HG03095 (cell line): ENCODE measurements at regions not wholly inside any gene's neighbourhood (a gene's known extent, or its start where the extent isn't known, plus 50 kb on each side); places are given as distances from the start of the nearest gene placed in this dataset.
"Not testable (repeated sequence)": the region's sequence is repeated elsewhere in the genome, so short reads cannot be mapped to it uniquely, and the experiment has no call there.

Experiments
- ATAC-seq: cut with Tn5 transposase; IDR thresholded peaks from one replicate; pipeline ENCODE4 v1.9.1; 2021; ENCODE audit warnings: moderate library complexity; ENCODE audit not compliant: unreplicated experiment

DNA sequence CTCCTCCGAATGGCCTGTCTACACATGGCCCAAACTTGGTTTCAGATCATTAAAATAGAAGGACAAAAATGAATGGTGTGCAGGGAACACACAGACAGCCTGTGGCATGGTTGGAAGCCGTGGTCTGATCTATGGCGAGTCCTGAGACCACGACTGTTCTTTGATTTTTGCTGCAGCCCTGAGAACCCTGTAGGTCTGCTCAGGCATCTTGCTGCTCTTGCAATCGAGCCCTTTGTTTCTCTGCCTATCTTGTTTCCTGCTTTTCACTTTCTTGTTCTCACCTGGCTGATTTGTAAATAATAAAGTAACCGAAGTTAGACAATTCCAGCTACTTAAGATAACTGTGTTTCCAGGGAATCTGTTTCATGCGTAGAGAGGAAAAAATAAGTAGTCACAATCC, 54.1 kb upstream of the NBPF9 start:
- not testable (repeated sequence) for ATAC-seq

DNA sequence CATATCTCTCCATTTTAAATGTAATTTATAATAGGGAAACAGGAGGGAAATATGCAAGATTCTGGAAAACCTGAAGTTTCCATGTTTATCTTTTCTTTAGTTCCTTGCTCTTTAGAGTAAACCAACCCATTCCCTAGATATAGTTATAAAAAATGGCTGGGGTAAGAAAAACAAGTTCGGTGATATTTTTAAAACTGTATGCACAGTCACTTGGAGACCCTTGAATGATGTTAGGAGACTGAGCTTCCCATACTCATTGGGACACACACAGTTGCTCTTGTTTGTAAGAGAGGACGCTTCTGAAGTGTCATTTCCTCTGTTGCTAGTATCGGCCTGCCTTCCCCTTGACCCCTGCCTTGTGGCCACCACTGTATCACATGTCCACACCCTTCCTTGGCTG, 55.0 kb upstream of the NBPF9 start:
- not testable (repeated sequence) for ATAC-seq

DNA sequence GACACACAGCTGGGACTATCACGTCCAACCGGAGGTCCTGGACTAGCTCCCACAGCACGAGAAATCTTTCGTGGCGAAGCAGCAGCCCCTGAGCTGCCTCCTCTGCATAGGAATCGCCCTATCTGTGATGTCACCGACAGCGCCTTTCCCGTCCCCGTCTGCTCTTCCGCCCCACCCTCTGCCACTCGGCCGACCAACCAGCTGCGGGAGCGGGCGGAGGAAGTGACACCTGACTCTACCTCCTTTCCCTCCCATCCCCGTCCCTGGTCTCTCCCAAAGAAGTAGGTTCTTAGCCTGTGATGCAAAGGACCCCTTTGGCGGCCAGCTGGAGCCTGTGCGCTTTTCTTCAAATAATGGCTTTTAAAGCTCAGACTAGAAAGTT, 59.7 kb upstream of the NBPF9 start:
- peak; percentile 86 for ATAC-seq

DNA sequence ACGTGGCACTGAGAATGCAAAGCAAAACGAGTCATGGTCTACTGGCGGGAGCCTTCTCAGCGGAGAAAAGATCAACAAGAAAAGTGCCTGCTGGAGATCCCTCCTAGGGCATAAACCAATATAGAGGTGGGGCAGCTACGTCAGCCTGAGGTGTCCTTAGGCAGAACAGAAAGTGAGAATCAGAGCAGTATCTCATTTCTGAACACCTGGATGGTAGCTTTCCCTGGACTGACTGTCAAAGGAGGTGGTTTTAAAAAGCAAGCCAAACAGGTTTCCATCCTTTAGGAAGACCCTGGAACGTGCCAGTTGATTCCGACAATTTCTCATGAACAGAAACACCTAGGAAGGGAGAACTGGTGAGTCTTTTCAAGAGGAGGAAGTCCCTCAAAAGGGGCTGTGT, 71.4 kb upstream of the NBPF9 start:
- not testable (repeated sequence) for ATAC-seq

GRCh38 chr1:149175812-149176211, 72.5 kb upstream of the NBPF9 start:
- not testable (repeated sequence) for ATAC-seq

DNA sequence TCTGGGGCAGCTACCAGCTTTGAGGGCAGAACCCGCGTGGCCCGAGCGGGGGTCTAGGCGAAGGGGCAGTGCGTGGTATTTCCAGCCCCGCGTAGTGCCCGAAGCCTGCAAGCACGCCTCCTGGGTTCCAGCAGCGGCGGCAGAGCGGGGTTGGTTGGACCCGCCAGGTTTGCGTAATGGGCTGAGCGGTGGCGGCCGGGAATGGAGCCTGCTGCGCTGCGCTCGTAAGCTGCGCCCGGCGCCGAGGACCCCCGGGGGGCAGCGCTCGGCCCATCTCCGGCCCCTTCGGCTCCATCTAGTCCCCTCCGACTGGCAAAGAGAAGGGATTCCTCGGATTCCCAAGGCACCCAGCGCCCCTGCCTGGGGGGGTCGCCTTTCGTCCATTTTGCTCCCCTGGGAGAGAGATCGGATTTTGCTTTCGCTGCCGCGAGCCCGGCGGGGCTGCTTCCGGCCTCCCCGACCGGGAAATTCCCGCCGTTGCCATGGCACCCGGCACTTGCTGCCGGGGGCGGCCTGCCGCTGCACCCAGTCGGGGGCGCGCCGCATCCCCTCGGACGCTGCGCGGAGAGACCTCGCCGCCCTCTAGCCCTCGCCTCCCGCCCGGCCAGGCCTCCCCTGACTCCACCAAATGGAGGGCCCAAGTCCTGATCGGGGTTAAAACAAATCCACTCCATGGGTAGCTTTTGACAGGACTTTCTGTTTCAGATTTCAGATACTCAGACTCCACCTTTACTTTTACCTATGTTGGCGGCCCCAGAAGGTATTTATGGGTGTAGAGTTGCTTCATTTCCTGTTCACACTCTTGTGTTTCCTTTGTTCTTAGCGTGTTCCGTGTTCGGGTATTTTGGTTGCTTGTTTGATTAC, 73.3 kb upstream of the NBPF9 start:
- ATAC-seq = not testable (repeated sequence)

GRCh38 chr1:149190742-149191141, 87.4 kb upstream of the NBPF9 start:
- not testable (repeated sequence) for ATAC-seq

DNA sequence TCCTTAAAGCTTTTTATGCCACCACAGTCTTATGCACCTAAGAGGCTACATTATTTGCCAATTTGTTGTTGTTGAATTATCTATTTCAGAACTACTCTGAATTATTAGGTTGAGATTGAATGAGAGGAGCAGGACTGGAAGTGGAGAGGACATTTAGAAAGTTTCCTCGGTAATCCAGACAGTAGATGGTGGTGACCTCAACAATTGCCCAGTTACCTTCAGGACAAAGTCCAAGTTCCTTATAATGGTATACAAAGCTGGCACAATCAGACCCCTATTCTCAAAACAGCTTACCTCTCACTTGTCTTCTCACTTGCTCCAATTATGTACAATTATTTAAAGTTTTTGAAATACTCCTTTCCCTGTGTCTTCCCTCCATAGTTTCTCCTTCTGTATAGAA, 93.3 kb upstream of the NBPF9 start:
- not testable (repeated sequence) for ATAC-seq

- ATAC-seq = not testable (repeated sequence)
Observed at GRCh38 chr1:149200567-149200966, 97.2 kb upstream of the NBPF9 start.

- ATAC-seq = not testable (repeated sequence)
Observed at GRCh38 chr1:149202283-149202682, 98.9 kb upstream of the NBPF9 start.

DNA sequence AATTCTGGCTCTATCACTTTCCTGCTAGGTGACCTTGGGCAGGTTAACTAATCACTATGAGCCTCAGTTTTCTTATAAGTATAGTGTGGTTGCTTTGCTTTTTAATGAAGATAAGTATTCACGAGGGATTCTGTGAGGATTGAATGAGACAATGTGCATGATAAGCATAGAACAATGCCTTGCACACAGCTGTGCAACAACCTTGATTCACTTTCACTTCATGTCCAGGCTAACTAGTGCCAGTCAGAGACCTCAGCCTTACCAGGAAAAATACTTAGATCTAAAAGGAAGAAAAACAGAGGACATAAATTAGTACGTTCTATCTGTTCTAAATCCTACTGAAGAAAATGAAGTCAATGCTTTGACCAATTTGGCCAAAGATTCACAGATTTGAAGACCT, 101.0 kb upstream of the NBPF9 start:
- not testable (repeated sequence) for ATAC-seq

GRCh38 chr1:149208836-149209235, 105.5 kb upstream of the NBPF9 start:
- ATAC-seq = not testable (repeated sequence)

DNA sequence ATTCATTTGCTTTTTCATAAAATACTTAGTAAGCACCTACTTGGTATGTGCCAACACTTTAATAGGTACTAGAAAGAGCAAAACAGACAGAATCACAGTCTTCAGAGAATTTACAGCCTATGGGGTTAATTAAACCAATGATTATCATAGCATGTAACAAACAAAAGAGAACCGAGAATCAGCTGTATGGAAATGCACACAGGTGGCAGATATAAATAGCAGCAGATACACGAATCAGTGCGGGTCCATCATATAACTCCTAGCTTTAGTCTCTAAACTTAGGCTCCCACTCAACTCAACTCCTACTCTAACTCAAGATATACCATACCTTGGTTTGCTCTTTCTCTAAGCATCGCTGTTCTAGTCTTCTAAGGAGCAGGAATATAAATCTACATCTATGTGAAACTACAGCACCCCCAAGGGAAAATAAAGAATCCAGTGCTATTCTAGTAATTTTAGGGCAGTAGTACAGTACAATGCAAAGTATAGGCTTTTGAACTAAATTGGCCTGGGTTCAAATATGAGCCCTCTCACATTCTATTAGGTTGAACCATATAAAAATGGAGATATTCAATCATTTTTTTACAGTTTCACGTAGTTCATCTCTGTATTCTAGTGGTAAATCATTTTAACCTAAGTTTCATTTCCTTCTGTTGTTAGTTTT, 108.5 kb upstream of the NBPF9 start:
- peak; percentile 59 for ATAC-seq

DNA sequence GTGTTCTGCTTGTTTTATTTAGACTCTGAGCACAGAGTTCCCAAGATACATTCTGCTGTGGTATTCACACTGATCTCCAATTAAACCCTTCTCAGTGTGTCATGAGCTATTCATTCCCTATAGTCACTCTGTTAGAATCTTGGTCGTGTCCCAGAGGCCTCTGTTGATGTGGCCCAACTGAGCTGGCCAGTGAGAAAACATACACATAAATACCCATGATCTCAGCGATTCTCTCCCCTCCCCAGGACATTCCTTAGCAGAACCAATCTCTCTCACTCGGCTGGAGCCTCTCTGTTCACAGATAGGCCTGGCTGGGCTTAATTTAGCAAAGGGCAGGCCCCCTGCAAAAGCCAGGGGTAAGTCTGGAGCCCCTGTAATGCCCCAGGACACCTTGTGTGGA, 109.6 kb upstream of the NBPF9 start:
- not testable (repeated sequence) for ATAC-seq

- not testable (repeated sequence) for ATAC-seq
Observed at GRCh38 chr1:149213673-149214072, 110.3 kb upstream of the NBPF9 start.

- ATAC-seq = not testable (repeated sequence)
Observed at GRCh38 chr1:149218080-149218988, 115.0 kb upstream of the NBPF9 start.

DNA sequence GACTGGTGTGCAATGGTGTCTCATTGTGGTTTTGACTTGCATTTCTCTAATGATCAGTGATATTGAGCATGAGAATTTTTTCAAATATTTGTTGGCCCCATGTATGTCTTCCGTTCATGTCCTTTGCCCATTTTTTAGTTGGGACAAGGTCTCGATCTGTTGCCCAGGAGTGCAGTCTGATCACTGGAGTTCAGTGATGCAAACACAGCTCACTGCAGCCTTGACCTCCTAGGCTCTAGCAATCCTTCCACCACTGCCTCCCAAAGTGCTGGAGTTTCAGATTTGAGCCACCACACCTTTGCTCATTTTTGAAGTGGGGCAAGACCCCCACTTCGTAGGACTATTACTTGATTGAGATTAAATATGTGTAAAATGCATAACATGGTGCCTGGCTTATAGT, 116.2 kb upstream of the NBPF9 start:
- not testable (repeated sequence) for ATAC-seq

DNA sequence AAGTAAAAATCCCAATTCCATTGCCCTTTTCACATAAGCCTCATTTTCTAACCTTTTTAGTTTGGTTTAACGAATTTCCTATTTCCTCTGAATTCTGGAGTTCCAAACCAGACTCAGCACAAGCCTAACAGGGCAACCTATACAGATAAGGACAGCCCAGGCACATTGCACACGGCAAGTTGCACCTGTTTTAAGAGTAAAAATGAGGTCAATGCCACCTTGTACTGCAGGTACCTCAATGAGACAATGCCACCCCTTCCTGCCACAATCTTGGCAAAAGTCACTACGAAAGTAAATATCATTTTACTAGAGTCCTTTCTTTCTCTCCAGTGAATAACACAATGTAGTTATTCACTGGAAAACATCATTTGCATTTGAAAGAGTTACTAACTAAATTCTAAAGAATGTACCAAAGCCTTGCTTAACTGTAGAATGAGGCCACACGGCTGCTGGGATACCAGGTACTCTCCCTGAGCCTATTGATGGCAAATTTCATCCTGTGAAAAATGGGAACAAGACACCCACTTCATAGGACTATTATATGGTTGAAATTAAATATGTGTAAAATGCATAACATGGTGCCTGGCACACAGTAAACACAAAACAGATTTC, 117.2 kb upstream of the NBPF9 start:
- ATAC-seq = not testable (repeated sequence)

GRCh38 chr1:149227933-149228665, 124.7 kb upstream of the NBPF9 start:
- not testable (repeated sequence) for ATAC-seq
